ENCODE measurements at regions not wholly inside any gene's neighbourhood (a gene's known extent, or its start where the extent isn't known, plus 50 kb on each side); places are given as distances from the start of the nearest gene placed in this dataset.

- intact Hi-C loops (cut with DNase I): no loop called here
- TF ChIP-seq, protein P1, sequence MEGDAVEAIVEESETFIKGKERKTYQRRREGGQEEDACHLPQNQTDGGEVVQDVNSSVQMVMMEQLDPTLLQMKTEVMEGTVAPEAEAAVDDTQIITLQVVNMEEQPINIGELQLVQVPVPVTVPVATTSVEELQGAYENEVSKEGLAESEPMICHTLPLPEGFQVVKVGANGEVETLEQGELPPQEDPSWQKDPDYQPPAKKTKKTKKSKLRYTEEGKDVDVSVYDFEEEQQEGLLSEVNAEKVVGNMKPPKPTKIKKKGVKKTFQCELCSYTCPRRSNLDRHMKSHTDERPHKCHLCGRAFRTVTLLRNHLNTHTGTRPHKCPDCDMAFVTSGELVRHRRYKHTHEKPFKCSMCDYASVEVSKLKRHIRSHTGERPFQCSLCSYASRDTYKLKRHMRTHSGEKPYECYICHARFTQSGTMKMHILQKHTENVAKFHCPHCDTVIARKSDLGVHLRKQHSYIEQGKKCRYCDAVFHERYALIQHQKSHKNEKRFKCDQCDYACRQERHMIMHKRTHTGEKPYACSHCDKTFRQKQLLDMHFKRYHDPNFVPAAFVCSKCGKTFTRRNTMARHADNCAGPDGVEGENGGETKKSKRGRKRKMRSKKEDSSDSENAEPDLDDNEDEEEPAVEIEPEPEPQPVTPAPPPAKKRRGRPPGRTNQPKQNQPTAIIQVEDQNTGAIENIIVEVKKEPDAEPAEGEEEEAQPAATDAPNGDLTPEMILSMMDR (IDR thresholded peaks at IDR 0.05): no peak
- TF ChIP-seq POLR2A (IDR thresholded peaks at IDR 0.05): no peak
- ATAC-seq (no peak), DNase-seq (no peak)
- H3K36me3 ChIP-seq: no peaks in the 10 kb centered on the region
- H3K4me1 ChIP-seq: peaks cover 0 to 6% (median 0%) of the 10 kb centered on the region in 12 donors
- no peak overlapping the region for H3K4me3 ChIP-seq
- no peak overlapping the region for H3K27ac ChIP-seq
- 81 to 91% (median 85%) methylated on average over 2 of the region's 2 CpGs for WGBS, 4 donors
- peaks cover 0 to 5% (median 0%) of the 10 kb centered on the region in 12 donors for H3K9me3 ChIP-seq
- no peaks in the 10 kb centered on the region for H3K27me3 ChIP-seq
Observed at GRCh38 chr9:115976781-115977180, 176.8 kb upstream of the PAPPA start.

GRCh38 chr9:115978091-115978490 lies 175.5 kb upstream of the PAPPA start:
- H3K27ac ChIP-seq: no peak overlapping the region
- H3K4me1 ChIP-seq: peaks cover 0 to 6% (median 0%) of the 10 kb centered on the region in 12 donors
- H3K27me3 ChIP-seq: no peaks in the 10 kb centered on the region
- TF ChIP-seq POLR2A (IDR thresholded peaks at IDR 0.05): no peak
- TF ChIP-seq, protein P1 (IDR thresholded peaks at IDR 0.05): no peak
- peaks cover 0 to 5% (median 0%) of the 10 kb centered on the region in 12 donors for H3K9me3 ChIP-seq
- H3K4me3 ChIP-seq: no peak overlapping the region
- H3K36me3 ChIP-seq: no peaks in the 10 kb centered on the region
- DNase-seq: no peak
- no peak for ATAC-seq
- intact Hi-C loops (cut with DNase I): no loop called here

GRCh38 chr9:115978659-115979096 lies 174.9 kb upstream of the PAPPA start:
- H3K4me1 ChIP-seq: peaks cover 0 to 6% (median 0%) of the 10 kb centered on the region in 12 donors
- intact Hi-C loops (cut with DNase I): no loop called here
- 47 to 64% (median 52%) methylated on average over 3 of the region's 3 CpGs for WGBS, 4 donors

GRCh38 chr9:115980054-115980453 lies 173.5 kb upstream of the PAPPA start:
- no peak overlapping the region for H3K4me3 ChIP-seq
- 81 to 87% (median 83%) methylated on average over 2 of the region's 2 CpGs for WGBS, 4 donors
- H3K4me1 ChIP-seq: peaks cover 0 to 6% (median 0%) of the 10 kb centered on the region in 12 donors
- ATAC-seq: no peak
- TF ChIP-seq POLR2A (IDR thresholded peaks at IDR 0.05): no peak
- TF ChIP-seq, protein P1 (IDR thresholded peaks at IDR 0.05): no peak
- H3K27ac ChIP-seq: no peak overlapping the region
- intact Hi-C loops (cut with DNase I): loop anchor here in 1 of 10 donors (10.0 kb wide), 1 partner anchor 75 kb away; no protein-coding TSS in a partner anchor
- DNase-seq: no peak
- no peaks in the 10 kb centered on the region for H3K27me3 ChIP-seq
- peaks cover 0 to 5% (median 0%) of the 10 kb centered on the region in 12 donors for H3K9me3 ChIP-seq
- no peaks in the 10 kb centered on the region for H3K36me3 ChIP-seq

More at GRCh38 chr9:115978659-115979096, 174.9 kb upstream of the PAPPA start:
- Histone ChIP-seq H3K27ac (no peak overlapping the region), H3K9me3 (peaks cover 0 to 5% (median 0%) of the 10 kb centered on the region in 12 donors), H3K4me3 (no peak overlapping the region), H3K27me3 (no peaks in the 10 kb centered on the region), H3K36me3 (no peaks in the 10 kb centered on the region)
- TF ChIP-seq, protein P1 (IDR thresholded peaks at IDR 0.05): no peak
- TF ChIP-seq POLR2A (IDR thresholded peaks at IDR 0.05): no peak
- ATAC-seq (no peak), DNase-seq (no peak)
